CD14-positive monocyte (primary cell): ENCODE measurements at regions not wholly inside any gene's neighbourhood (a gene's known extent, or its start where the extent isn't known, plus 50 kb on each side); places are given as distances from the start of the nearest gene placed in this dataset.
"Not testable (repeated sequence)": the region's sequence is repeated elsewhere in the genome, so short reads cannot be mapped to it uniquely, and the experiment has no call there.

ENCODE experiments used
- DNase-seq, 3 donors: peaks; one replicate each; pipeline ENCODE4 v3.0.0-alpha.2; 2011 to 2022
- H2AFZ ChIP-seq: 2 replicates; pipeline ENCODE4 v1.6.0; 2012; ENCODE audit warnings: mild to moderate bottlenecking, low read depth, low read length, inconsistent platforms; ENCODE audit not compliant: insufficient read depth, poor library complexity, severe bottlenecking
- H3K27ac ChIP-seq, 2 donors: 1 replicate in 1 of 2; 2 replicates in 1 of 2; pipeline ENCODE4 v1.5.1; 2012 to 2013; ENCODE audit warnings: low read length in 2 of 2, control low read depth in 1 of 2, inconsistent platforms in 1 of 2, low read depth in 1 of 2, mild to moderate bottlenecking in 1 of 2
- H3K27me3 ChIP-seq, 2 donors: one replicate each; pipeline versions ENCODE4 v1.6.0 to v1.6.1; 2011 to 2013; ENCODE audit warnings: low read length in 2 of 2; ENCODE audit not compliant: control insufficient read depth in 2 of 2, insufficient read depth in 2 of 2
- H3K36me3 ChIP-seq, 2 donors: replicated peaks in 1 of 2; 1 replicate in 1 of 2; 2 replicates in 1 of 2; pipeline versions ENCODE4 v1.5.1 to v1.6.1; 2012 to 2013; ENCODE audit warnings: low read length in 2 of 2, control low read depth in 1 of 2, inconsistent platforms in 1 of 2, mild to moderate bottlenecking in 1 of 2; ENCODE audit not compliant: insufficient read depth in 2 of 2, control insufficient read depth in 1 of 2
- H3K4me1 ChIP-seq, 2 donors: 1 replicate in 1 of 2; 2 replicates in 1 of 2; pipeline versions ENCODE4 v1.5.1 to v1.6.1; 2012 to 2013; ENCODE audit warnings: low read length in 2 of 2, control low read depth in 1 of 2, inconsistent platforms in 1 of 2, mild to moderate bottlenecking in 1 of 2, moderate library complexity in 1 of 2; ENCODE audit not compliant: insufficient read depth in 2 of 2, control insufficient read depth in 1 of 2
- H3K4me2 ChIP-seq: replicated peaks from 2 replicates; pipeline ENCODE3; 2012; ENCODE audit warnings: low read length, moderate library complexity, mild to moderate bottlenecking; ENCODE audit not compliant: poor library complexity, severe bottlenecking; ENCODE audit errors: extremely low read depth
- H3K4me3 ChIP-seq, 3 experiments: fragments of 200-600 bp in 1 of 3; sonication (generic) in 1 of 3; replicated peaks in 1 of 3; 1 replicate in 2 of 3; 2 replicates in 1 of 3; pipeline ENCODE4 v1.5.1; 2011 to 2013; ENCODE audit warnings: low read length in 3 of 3, mild to moderate bottlenecking in 3 of 3, control low read depth in 2 of 3, low read depth in 2 of 3, inconsistent platforms in 1 of 3, moderate library complexity in 1 of 3
- H3K79me2 ChIP-seq: 2 replicates; pipeline ENCODE4 v1.6.0; 2012; ENCODE audit warnings: mild to moderate bottlenecking, control low read depth, inconsistent platforms, low read length, moderate library complexity; ENCODE audit not compliant: insufficient read depth
- H3K9ac ChIP-seq: 2 replicates; pipeline ENCODE4 v1.6.0; 2017; ENCODE audit warnings: low read length, mild to moderate bottlenecking; ENCODE audit not compliant: insufficient read depth, poor library complexity, severe bottlenecking
- H3K9me3 ChIP-seq, 2 donors: replicated peaks in 1 of 2; 1 replicate in 1 of 2; 2 replicates in 1 of 2; pipeline versions ENCODE4 v1.5.1 to v1.6.1; 2012 to 2013; ENCODE audit warnings: low read length in 2 of 2, control low read depth in 1 of 2; ENCODE audit not compliant: control insufficient read depth in 1 of 2, insufficient read depth in 1 of 2
- H4K20me1 ChIP-seq: 2 replicates; pipeline ENCODE4 v1.6.0; 2012; ENCODE audit warnings: mild to moderate bottlenecking, low read length, control low read depth, moderate library complexity; ENCODE audit not compliant: insufficient read depth
- H3K27ac Mint-ChIP-seq, 7 donors: one replicate each; pipeline ENCODE4 v1.8.0; 2020; ENCODE audit warnings: mild to moderate bottlenecking in 7 of 7, mixed read lengths in 7 of 7, moderate library complexity in 6 of 7, inconsistent platforms in 2 of 7
- H3K27me3 Mint-ChIP-seq, 3 donors: one replicate each; pipeline ENCODE4 v1.8.0; 2021 to 2022; ENCODE audit warnings: low read depth in 3 of 3, mild to moderate bottlenecking in 3 of 3, mixed read lengths in 3 of 3, moderate library complexity in 3 of 3, inconsistent platforms in 1 of 3
- H3K36me3 Mint-ChIP-seq, 2 donors: one replicate each; pipeline ENCODE4 v1.8.0; 2020; ENCODE audit warnings: mixed read lengths in 2 of 2, inconsistent platforms in 1 of 2, mild to moderate bottlenecking in 1 of 2
- H3K4me1 Mint-ChIP-seq: one replicate; pipeline ENCODE4 v1.8.0; 2020; ENCODE audit warnings: mild to moderate bottlenecking, mixed read lengths
- H3K4me3 Mint-ChIP-seq, 2 donors: one replicate each; pipeline ENCODE4 v1.8.0; 2020; ENCODE audit warnings: mild to moderate bottlenecking in 2 of 2, mixed read lengths in 2 of 2, moderate library complexity in 1 of 2
- H3K9me3 Mint-ChIP-seq, 7 donors: one replicate each; pipeline ENCODE4 v1.8.0; 2020 to 2022; ENCODE audit warnings: mixed read lengths in 7 of 7, mild to moderate bottlenecking in 6 of 7, moderate library complexity in 6 of 7, inconsistent platforms in 2 of 7
- WGBS: methylation state at CpG from one replicate; pipeline ENCODE4 v1.1.5; 2013; ENCODE audit warnings: missing lambda C conversion rate; ENCODE audit not compliant: insufficient coverage; 5-methylcytosine and 5-hydroxymethylcytosine counted together
- intact Hi-C, 2 donors: fragments of 100-400 bp; cut with micrococcal nuclease; formaldehyde crosslinking; loops; one replicate each; pipeline versions ENCODE4 v1.15.0 to v1.15.1; 2023

- peaks cover 12 to 15% of the 10 kb centered on the region in 2 donors for H3K4me1 ChIP-seq
- H3K9me3 ChIP-seq, H4K20me1 ChIP-seq, H3K4me2 ChIP-seq, H3K4me3 Mint-ChIP-seq, H3K9me3 Mint-ChIP-seq, intact Hi-C loops, H3K4me3 ChIP-seq, H3K36me3 Mint-ChIP-seq, H2AFZ ChIP-seq, H3K27me3 Mint-ChIP-seq, H3K4me1 Mint-ChIP-seq, DNase-seq, H3K27me3 ChIP-seq, H3K9ac ChIP-seq, H3K36me3 ChIP-seq, H3K27ac ChIP-seq: not testable (repeated sequence)
- H3K27ac Mint-ChIP-seq = peak overlapping the region in 1 of 7 donors; percentile 21
- no CpG with 5 or more reads among the region's 1 CpG for WGBS
- H3K79me2 ChIP-seq = peaks cover 11% of the 10 kb centered on the region
Observed at GRCh38 chr2:111461831-111462230, 341.1 kb downstream of the BCL2L11 start.

- H3K79me2 ChIP-seq = peaks cover 11% of the 10 kb centered on the region
Observed at GRCh38 chr2:111462572-111462971, 341.9 kb downstream of the BCL2L11 start.

DNA sequence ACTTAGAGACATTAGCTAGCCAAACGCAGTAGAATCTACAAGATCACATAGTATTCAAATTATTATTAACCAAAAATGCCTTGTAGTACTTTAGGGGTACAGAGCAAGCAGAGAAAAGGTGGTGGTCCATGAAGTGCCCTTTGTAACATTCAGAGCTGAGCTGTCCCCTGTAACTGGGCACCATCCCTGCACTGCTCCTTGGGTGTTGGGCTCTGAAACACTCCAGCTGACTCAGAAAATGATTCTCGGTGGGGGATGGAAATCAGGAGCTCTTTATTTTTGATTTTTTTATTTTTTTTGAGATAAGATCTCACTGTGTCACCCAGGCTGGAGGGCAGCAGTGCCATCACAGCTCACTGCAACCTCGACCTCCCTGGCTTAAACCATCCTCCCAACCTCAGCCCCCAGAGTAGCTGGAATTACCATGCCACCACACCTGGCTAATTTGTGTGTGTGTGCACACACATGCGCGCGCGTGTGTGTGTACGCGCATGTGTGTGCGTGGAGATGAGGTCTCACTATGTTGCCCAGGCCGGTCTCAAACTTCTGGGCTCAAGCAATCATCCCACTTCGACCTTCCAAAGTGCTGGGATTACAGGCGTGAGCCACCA is 342.6 kb downstream of the BCL2L11 start:
- H3K27ac Mint-ChIP-seq = peak overlapping the region; percentile 20 to 85 (median 65)
- H4K20me1 ChIP-seq, intact Hi-C loops, H3K36me3 Mint-ChIP-seq, H3K9ac ChIP-seq, H3K36me3 ChIP-seq, H3K27me3 Mint-ChIP-seq, H3K27me3 ChIP-seq, H3K4me3 Mint-ChIP-seq, DNase-seq, H2AFZ ChIP-seq, H3K4me2 ChIP-seq, H3K9me3 ChIP-seq, H3K9me3 Mint-ChIP-seq: not testable (repeated sequence)
- peak overlapping the region in 1 of 3 experiments; percentile 30 for H3K4me3 ChIP-seq
- H3K4me1 ChIP-seq = peaks cover 14 to 20% of the 10 kb centered on the region in 2 donors
- peaks cover 11% of the 10 kb centered on the region for H3K4me1 Mint-ChIP-seq
- peaks cover 11% of the 10 kb centered on the region for H3K79me2 ChIP-seq
- WGBS = no CpG with 5 or more reads among the region's 13 CpGs
- peak overlapping the region in 1 of 2 donors; percentile 62 for H3K27ac ChIP-seq

More at GRCh38 chr2:111462572-111462971, 341.9 kb downstream of the BCL2L11 start:
- H3K4me3 Mint-ChIP-seq, H3K9me3 ChIP-seq, DNase-seq, H3K27ac Mint-ChIP-seq, H3K36me3 ChIP-seq, H4K20me1 ChIP-seq, H3K27me3 Mint-ChIP-seq, H3K9me3 Mint-ChIP-seq, intact Hi-C loops, H3K27me3 ChIP-seq, H3K9ac ChIP-seq, H3K27ac ChIP-seq, H3K4me3 ChIP-seq, H2AFZ ChIP-seq, H3K4me2 ChIP-seq, H3K36me3 Mint-ChIP-seq: not testable (repeated sequence)
- WGBS = no CpG with 5 or more reads among the region's 2 CpGs
- peaks cover 11% of the 10 kb centered on the region for H3K4me1 Mint-ChIP-seq
- peaks cover 14 to 20% of the 10 kb centered on the region in 2 donors for H3K4me1 ChIP-seq

DNA sequence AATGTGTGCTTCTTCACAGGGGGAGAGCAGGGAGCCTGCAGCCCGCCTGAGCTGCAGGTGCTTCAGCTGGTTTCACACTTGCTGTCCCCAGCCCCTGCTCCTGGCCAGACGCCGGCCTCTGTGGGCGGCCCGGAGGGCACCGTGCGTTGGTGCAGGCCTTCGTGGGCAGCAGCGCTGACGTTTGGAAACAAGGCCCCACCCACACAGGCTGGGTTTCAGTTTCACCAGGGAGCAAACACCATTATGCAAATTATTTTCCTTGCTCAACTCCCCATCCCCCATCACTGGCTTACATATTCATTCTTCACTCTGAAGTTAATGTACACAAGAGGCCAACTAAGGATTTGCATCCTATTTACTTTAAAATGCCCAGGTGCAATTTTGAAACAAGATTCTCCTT is 343.2 kb downstream of the BCL2L11 start:
- DNase-seq, H3K4me3 Mint-ChIP-seq, H2AFZ ChIP-seq, H3K9ac ChIP-seq, H3K9me3 Mint-ChIP-seq, H3K36me3 ChIP-seq, H3K9me3 ChIP-seq, H3K27me3 ChIP-seq, intact Hi-C loops, H4K20me1 ChIP-seq, H3K27me3 Mint-ChIP-seq, H3K4me2 ChIP-seq, H3K36me3 Mint-ChIP-seq: not testable (repeated sequence)
- H3K27ac ChIP-seq = peak overlapping the region in 1 of 2 donors; percentile 62
- peaks cover 14 to 20% of the 10 kb centered on the region in 2 donors for H3K4me1 ChIP-seq
- WGBS = no CpG with 5 or more reads among the region's 10 CpGs
- peak overlapping the region in 1 of 7 donors; percentile 65 for H3K27ac Mint-ChIP-seq
- peaks cover 11% of the 10 kb centered on the region for H3K4me1 Mint-ChIP-seq
- peaks cover 11% of the 10 kb centered on the region for H3K79me2 ChIP-seq
- peak overlapping the region in 1 of 3 experiments; percentile 30 for H3K4me3 ChIP-seq
